HFFc6 (cell line): ENCODE measurements at regions not wholly inside any gene's neighbourhood (a gene's known extent, or its start where the extent isn't known, plus 50 kb on each side); places are given as distances from the start of the nearest gene placed in this dataset.
A peak's percentile ranks its signal among the peaks of the same experiment; 100 is the strongest.
"Not testable (repeated sequence)": the region's sequence is repeated elsewhere in the genome, so short reads cannot be mapped to it uniquely, and the experiment has no call there.

ENCODE experiments used
- DNase-seq: peaks from one replicate; pipeline ENCODE4 v3.0.0-alpha.2; 2018
- H3K27ac Mint-ChIP-seq: 2 replicates; pipeline ENCODE4 v1.8.0; 2020; ENCODE audit warnings: mild to moderate bottlenecking, mixed read lengths
- H3K27me3 Mint-ChIP-seq: 2 replicates; pipeline ENCODE4 v1.8.0; 2021; ENCODE audit warnings: mild to moderate bottlenecking, moderate library complexity, mixed read lengths; ENCODE audit not compliant: insufficient read depth
- H3K36me3 Mint-ChIP-seq: 2 replicates; pipeline ENCODE4 v1.8.0; 2021; ENCODE audit warnings: low read depth, mixed read lengths
- H3K4me1 Mint-ChIP-seq: 2 replicates; pipeline ENCODE4 v1.8.0; 2020; ENCODE audit warnings: low read depth, mixed read lengths
- H3K4me3 Mint-ChIP-seq: 2 replicates; pipeline ENCODE4 v1.8.0; 2020; ENCODE audit warnings: mild to moderate bottlenecking, moderate library complexity, mixed read lengths
- H3K9me3 Mint-ChIP-seq: 2 replicates; pipeline ENCODE4 v1.8.0; 2020; ENCODE audit warnings: mild to moderate bottlenecking, mixed read lengths
- TF ChIP-seq, protein P1 (sequence below): fragments of 200-600 bp; sonication (generic); IDR thresholded peaks from 2 replicates; pipeline ENCODE4 v1.5.0; 2021; ENCODE audit warnings: antibody characterized with exemption, mild to moderate bottlenecking

DNA sequence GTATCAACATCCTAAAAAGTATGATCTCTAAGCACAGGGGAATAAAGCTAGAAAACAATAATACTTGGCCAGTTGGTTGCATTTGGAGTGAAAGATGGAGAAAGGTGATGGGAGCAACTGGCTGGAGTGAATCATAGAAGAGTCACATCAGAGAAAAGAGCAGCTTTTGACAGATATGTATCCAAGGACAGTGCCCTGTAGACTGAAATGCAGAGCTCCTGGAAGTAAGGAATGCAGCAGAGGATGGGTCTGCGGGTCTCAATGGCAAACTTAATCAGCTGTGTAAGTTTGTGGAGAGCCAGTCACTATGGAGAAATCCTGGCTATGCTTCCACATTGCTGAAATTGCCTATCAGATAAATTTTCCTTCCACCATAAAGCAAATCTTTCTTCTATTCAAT lies 218.1 kb upstream of the PRNP start:
- TF ChIP-seq, protein P1, sequence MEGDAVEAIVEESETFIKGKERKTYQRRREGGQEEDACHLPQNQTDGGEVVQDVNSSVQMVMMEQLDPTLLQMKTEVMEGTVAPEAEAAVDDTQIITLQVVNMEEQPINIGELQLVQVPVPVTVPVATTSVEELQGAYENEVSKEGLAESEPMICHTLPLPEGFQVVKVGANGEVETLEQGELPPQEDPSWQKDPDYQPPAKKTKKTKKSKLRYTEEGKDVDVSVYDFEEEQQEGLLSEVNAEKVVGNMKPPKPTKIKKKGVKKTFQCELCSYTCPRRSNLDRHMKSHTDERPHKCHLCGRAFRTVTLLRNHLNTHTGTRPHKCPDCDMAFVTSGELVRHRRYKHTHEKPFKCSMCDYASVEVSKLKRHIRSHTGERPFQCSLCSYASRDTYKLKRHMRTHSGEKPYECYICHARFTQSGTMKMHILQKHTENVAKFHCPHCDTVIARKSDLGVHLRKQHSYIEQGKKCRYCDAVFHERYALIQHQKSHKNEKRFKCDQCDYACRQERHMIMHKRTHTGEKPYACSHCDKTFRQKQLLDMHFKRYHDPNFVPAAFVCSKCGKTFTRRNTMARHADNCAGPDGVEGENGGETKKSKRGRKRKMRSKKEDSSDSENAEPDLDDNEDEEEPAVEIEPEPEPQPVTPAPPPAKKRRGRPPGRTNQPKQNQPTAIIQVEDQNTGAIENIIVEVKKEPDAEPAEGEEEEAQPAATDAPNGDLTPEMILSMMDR, result no peak
- peaks cover 58% of the 10 kb centered on the region for H3K4me1 Mint-ChIP-seq
- H3K27me3 Mint-ChIP-seq, result no peaks in the 10 kb centered on the region
- no peak for DNase-seq
- peaks cover 25% of the 10 kb centered on the region for H3K36me3 Mint-ChIP-seq
- no peak overlapping the region for H3K27ac Mint-ChIP-seq
- H3K4me3 Mint-ChIP-seq, result no peak overlapping the region
- peaks cover under 1% of the 10 kb centered on the region; the same call in 1 of the 2 replicates for H3K9me3 Mint-ChIP-seq

DNA sequence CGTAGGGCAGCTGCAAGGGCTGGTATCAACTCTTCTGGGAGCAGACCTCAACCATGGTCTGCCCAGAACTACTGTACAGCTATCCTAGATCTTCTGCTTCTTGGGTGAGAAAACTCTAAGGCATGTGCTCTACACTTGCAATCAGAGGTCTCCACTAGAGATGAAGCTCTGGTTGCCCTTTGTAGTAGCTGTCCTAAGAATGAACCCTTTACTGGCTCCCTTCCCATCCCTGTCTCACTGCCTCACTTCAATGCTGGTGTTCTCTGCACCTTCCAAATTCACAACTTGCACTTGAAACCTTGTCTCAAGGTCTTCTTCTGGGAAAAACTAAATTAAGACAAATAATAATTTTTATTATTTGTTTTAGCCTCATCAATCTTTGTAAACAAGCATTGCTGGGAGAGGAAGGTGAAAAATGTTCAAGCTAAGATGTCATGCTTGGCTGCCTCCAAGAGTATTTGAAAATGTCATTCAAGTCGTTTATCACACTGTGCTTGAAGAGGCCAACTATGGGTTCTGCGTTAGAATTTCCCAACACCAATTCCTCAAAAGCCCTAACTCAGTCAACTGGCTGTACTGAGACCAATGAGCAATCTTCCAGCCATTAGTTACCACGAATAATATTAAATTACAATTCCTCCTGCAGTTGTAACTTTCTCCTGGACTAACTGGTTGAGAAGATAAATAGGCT lies 216.9 kb upstream of the ADRA1D start:
- H3K4me1 Mint-ChIP-seq, result peaks cover 56% of the 10 kb centered on the region
- no peak for DNase-seq
- peaks cover 29% of the 10 kb centered on the region for H3K36me3 Mint-ChIP-seq
- no peak overlapping the region for H3K4me3 Mint-ChIP-seq
- H3K9me3 Mint-ChIP-seq, result peaks cover 6% of the 10 kb centered on the region; the same call in 1 of the 2 replicates
- H3K27me3 Mint-ChIP-seq, result no peaks in the 10 kb centered on the region
- TF ChIP-seq, protein P1, result no peak
- H3K27ac Mint-ChIP-seq, result no peak overlapping the region

DNA sequence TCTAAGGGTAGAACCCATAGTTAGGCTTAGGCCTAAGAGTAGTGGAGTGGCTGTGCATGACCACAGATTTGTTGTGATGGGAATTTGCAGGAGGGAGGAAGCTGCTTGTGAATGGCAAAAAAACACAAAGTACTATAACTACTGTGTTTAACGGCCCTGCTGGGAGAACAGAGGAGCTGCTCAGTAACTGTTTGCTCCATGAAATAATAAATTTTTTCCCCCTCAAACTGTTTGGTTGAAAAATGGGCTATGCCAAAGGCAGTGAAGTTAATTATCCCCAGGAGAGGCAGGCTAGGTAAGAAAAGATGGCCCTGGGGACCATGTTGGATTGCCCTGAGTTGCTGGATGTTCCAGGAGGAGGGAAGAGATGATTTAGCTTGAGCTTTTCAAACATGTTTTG lies 216.1 kb upstream of the ADRA1D start:
- Mint-ChIP-seq H3K27me3 (no peaks in the 10 kb centered on the region), H3K4me1 (peaks cover 52% of the 10 kb centered on the region), H3K4me3 (no peak overlapping the region), H3K27ac (no peak overlapping the region), H3K9me3 (peaks cover 6% of the 10 kb centered on the region; the same call in 1 of the 2 replicates), H3K36me3 (peaks cover 29% of the 10 kb centered on the region)
- no peak for DNase-seq
- TF ChIP-seq, protein P1, result no peak

DNA sequence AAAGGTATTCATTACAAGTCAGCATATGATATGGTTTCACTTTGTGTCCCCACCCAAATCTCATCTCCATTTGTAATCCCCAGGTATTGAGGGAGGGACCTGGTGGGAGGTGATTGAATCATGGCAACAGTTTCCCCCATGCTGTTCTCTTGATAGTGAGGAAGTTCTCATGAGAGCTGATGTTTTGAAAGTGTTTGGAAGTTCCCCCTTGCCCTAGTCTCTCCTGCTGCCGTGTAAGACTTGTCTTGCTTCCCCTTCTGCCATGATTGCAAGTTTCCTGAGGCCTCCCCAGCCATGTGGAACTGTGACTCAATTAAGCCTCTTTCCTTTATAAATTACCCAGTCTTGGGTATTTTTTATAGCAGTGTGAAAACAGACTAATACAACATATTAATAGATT lies 213.7 kb upstream of the ADRA1D start:
- H3K9me3 Mint-ChIP-seq, H3K27me3 Mint-ChIP-seq, DNase-seq: not testable (repeated sequence)
- Mint-ChIP-seq H3K4me3 (peak overlapping the region; percentile 80), H3K4me1 (peaks cover 48% of the 10 kb centered on the region), H3K27ac (peak overlapping the region; percentile 65), H3K36me3 (peaks cover 29% of the 10 kb centered on the region)

DNA sequence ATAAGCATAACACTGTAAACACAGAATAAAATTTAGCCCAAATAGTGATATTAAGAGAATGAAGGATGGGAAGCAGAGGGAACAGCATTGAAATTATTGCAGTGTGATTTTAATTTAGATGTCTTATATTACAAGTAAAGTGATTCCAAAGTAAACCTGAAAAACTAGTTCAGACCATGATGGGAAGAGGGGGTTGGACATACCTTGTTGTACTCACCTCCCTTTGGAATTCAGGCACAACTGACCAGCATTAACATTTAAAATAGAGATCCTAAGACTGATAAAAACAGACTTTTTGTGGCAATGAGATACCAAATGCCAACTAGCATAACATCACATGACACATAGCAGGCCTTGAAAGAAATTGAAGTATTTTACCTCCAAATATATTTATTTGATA lies 210.0 kb upstream of the ADRA1D start:
- DNase-seq, result no peak
- H3K27ac Mint-ChIP-seq, result no peak overlapping the region
- H3K4me3 Mint-ChIP-seq, result no peak overlapping the region
- TF ChIP-seq, protein P1, result no peak
- peaks cover 10% of the 10 kb centered on the region for H3K9me3 Mint-ChIP-seq
- H3K27me3 Mint-ChIP-seq, result no peaks in the 10 kb centered on the region
- peaks cover 60% of the 10 kb centered on the region for H3K4me1 Mint-ChIP-seq
- H3K36me3 Mint-ChIP-seq, result peaks cover 53% of the 10 kb centered on the region

DNA sequence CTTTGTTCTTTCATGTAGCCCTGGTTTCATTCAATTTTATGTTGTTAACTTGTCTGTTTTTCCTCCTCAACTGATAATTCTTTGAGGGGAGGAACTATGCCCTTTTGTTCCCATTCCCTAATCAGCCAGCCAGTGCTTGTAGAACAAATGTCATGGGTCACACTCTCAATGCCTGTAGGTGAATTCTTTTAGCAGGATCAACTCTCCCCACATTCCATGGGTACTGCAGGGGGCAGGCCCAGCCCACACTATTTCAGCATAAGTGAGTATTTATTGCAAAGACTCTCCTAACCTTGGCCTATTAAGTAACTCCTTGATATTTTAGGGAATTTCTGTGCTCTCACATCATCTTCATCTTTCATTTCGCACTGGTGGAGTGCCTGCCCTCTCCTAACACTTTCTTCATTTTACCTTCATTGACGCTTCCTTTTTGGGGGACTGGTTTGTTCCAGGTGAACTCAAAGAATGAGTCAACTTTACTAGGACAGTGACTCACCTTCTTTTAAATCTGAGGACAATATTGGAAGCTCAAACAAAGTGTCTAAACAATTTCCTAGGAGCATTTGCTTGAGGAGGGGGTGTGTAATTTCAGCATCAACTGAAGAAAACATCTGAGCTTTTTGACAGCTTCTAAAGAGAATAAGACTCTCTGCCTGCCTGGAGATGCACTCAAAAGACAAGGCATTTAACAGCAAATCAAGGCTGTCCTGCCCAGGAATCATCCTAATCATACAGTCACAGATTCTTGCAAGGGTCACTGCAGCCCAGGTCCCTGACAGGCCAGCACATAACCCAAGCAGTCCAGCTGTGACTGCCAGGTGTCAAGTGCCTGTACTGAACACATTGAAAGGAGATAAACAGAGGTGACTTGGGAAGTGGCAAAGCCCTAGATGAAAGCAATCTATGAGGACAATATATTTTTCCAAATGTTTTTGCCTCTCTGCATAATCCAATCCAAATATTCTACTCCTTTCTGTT lies 208.8 kb upstream of the ADRA1D start:
- Mint-ChIP-seq H3K4me1 (peaks cover 54% of the 10 kb centered on the region), H3K36me3 (peaks cover 44% of the 10 kb centered on the region), H3K4me3 (no peak overlapping the region), H3K27ac (no peak overlapping the region), H3K9me3 (peaks cover 8% of the 10 kb centered on the region), H3K27me3 (no peaks in the 10 kb centered on the region)
- TF ChIP-seq, protein P1, result no peak
- DNase-seq, result no peak
